ENCODE measurements at regions not wholly inside any gene's neighbourhood (a gene's known extent, or its start where the extent isn't known, plus 50 kb on each side); places are given as distances from the start of the nearest gene placed in this dataset.

GRCh38 chr19:29292562-29292961, 79.6 kb upstream of the UQCRFS1 start (continued):
- TF ChIP-seq RAD21 (IDR thresholded peaks at IDR 0.05 in 1 of 2, conservative IDR thresholded peaks at IDR 0.05 in 1 of 2; ENCODE audit: low read depth in 2 of 2, low read length in 2 of 2) (no peak), ZNF274 (IDR thresholded peaks at IDR 0.05; ENCODE audit: borderline replicate concordance, extremely low read depth, low read length) (no peak)
